H1 (cell line): ENCODE measurements at regions not wholly inside any gene's neighbourhood (a gene's known extent, or its start where the extent isn't known, plus 50 kb on each side); places are given as distances from the start of the nearest gene placed in this dataset.

Source experiments
- CTCF ChIA-PET: fragments of 300-600 bp; sonication (Branson Sonifier 250); formaldehyde crosslinking; loops from one replicate; lab custom pipeline; 2021; ENCODE audit not compliant: partially characterized antibody; lab: Charles Lee
- POLR2A ChIA-PET: fragments of 300-600 bp; sonication (Branson Sonifier 250); formaldehyde crosslinking; loops from one replicate; lab custom pipeline; 2021; ENCODE audit warnings: inconsistent platforms; ENCODE audit not compliant: partially characterized antibody; lab: Charles Lee
- DNase-seq, 2 experiments: peaks; one replicate each; pipeline versions ENCODE4 v3.0.0 to v3.0.0-alpha.2; 2010 to 2022; ENCODE audit warnings: low spot score in 2 of 2, low read depth in 1 of 2, mixed read lengths in 1 of 2
- FAIRE-seq: peaks from 2 replicates; lab custom pipeline; 2011; peaks lifted over from hg19 to GRCh38; lab: Jason Lieb, UNC
- H2AFZ ChIP-seq: 2 replicates; pipeline ENCODE4 v1.8.1; 2012; ENCODE audit warnings: low read length, inconsistent platforms
- H2AK5ac ChIP-seq: 2 replicates; pipeline ENCODE4 v1.6.1; 2013; ENCODE audit warnings: low read depth, low read length
- H2BK120ac ChIP-seq: replicated peaks from 2 replicates; pipeline ENCODE3; 2013; ENCODE audit warnings: low read depth, low read length, inconsistent platforms
- H2BK12ac ChIP-seq: 2 replicates; pipeline ENCODE4 v1.6.1; 2013; ENCODE audit warnings: low read depth, low read length
- H2BK15ac ChIP-seq: 2 replicates; pipeline ENCODE4 v1.6.1; 2013; ENCODE audit warnings: low read length
- H2BK20ac ChIP-seq: 2 replicates; pipeline ENCODE4 v1.6.1; 2013; ENCODE audit warnings: low read length
- H2BK5ac ChIP-seq: 2 replicates; pipeline ENCODE4 v1.6.1; 2013; ENCODE audit warnings: low read depth, low read length
- H3K14ac ChIP-seq: 2 replicates; pipeline ENCODE4 v1.6.1; 2013; ENCODE audit warnings: inconsistent platforms; ENCODE audit not compliant: insufficient read length
- H3K18ac ChIP-seq: 2 replicates; pipeline ENCODE4 v1.6.1; 2013; ENCODE audit warnings: low read length; ENCODE audit errors: extremely low read depth
- H3K23ac ChIP-seq: 2 replicates; pipeline ENCODE4 v1.6.1; 2013; ENCODE audit warnings: inconsistent platforms; ENCODE audit not compliant: insufficient read length
- H3K23me2 ChIP-seq: 2 replicates; pipeline ENCODE4 v1.6.1; 2013; ENCODE audit warnings: low read depth, low read length
- H3K27ac ChIP-seq: 2 replicates; pipeline ENCODE4 v1.6.1; 2011; ENCODE audit warnings: low read depth, low read length, inconsistent platforms
- H3K27me3 ChIP-seq, 4 experiments: replicated peaks in 1 of 4; 1 replicate in 1 of 4; 2 replicates in 3 of 4; pipeline versions ENCODE4 v1.6.1 to v1.8.1; 2011 to 2013; ENCODE audit warnings: low read length in 3 of 4, mild to moderate bottlenecking in 3 of 4, inconsistent platforms in 2 of 4, mixed read lengths in 2 of 4, moderate library complexity in 1 of 4; ENCODE audit not compliant: control insufficient read depth in 3 of 4, insufficient read depth in 3 of 4; ENCODE audit errors: extremely low read depth in 1 of 4
- H3K36me3 ChIP-seq, 4 experiments: 2 replicates each; pipeline versions ENCODE4 v1.6.1 to v1.8.1; 2011 to 2013; ENCODE audit warnings: mild to moderate bottlenecking in 4 of 4, low read length in 3 of 4, moderate library complexity in 2 of 4, control low read depth in 1 of 4, inconsistent platforms in 1 of 4; ENCODE audit not compliant: insufficient read depth in 4 of 4, control insufficient read depth in 2 of 4
- H3K4ac ChIP-seq: replicated peaks from 2 replicates; pipeline ENCODE3; 2013; ENCODE audit warnings: low read length, low read depth, mixed read lengths, inconsistent platforms; ENCODE audit not compliant: insufficient read length
- H3K4me1 ChIP-seq, 4 experiments: replicated peaks in 1 of 4; 1 replicate in 1 of 4; 2 replicates in 3 of 4; pipeline versions ENCODE4 v1.6.1 to v1.8.1; 2011 to 2013; ENCODE audit warnings: low read length in 3 of 4, inconsistent platforms in 2 of 4, mixed read lengths in 1 of 4; ENCODE audit not compliant: insufficient read depth in 4 of 4, control insufficient read depth in 3 of 4
- H3K4me2 ChIP-seq, 2 experiments: 2 replicates each; pipeline versions ENCODE4 v1.6.1 to v1.8.1; 2011 to 2013; ENCODE audit warnings: low read depth in 2 of 2, low read length in 2 of 2, control low read depth in 1 of 2, inconsistent platforms in 1 of 2, mild to moderate bottlenecking in 1 of 2; ENCODE audit not compliant: insufficient read depth in 1 of 2
- H3K4me3 ChIP-seq, 4 experiments: fragments of 200-600, 300-600 bp in 1 of 4; sonication (generic), shearing (Covaris generic), sonication (Bioruptor Twin) in 1 of 4; 2 replicates each; pipeline versions ENCODE4 v1.5.1 to v1.8.1; 2011 to 2016; ENCODE audit warnings: low read length in 4 of 4, low read depth in 3 of 4, control low read depth in 2 of 4, inconsistent platforms in 2 of 4, mild to moderate bottlenecking in 2 of 4, mixed read lengths in 1 of 4, moderate library complexity in 1 of 4; ENCODE audit not compliant: insufficient read depth in 2 of 4; ENCODE audit errors: extremely low read depth in 1 of 4
- H3K56ac ChIP-seq: replicated peaks from 2 replicates; pipeline ENCODE3; 2013; ENCODE audit warnings: low read depth, mild to moderate bottlenecking, mixed read lengths, low read length, inconsistent platforms; ENCODE audit not compliant: insufficient read length
- H3K79me1 ChIP-seq: 2 replicates; pipeline ENCODE4 v1.6.1; 2013; ENCODE audit warnings: low read depth, low read length, control low read depth
- H3K79me2 ChIP-seq, 2 experiments: 2 replicates each; pipeline versions ENCODE4 v1.6.1 to v1.8.1; 2012 to 2013; ENCODE audit warnings: low read length in 2 of 2, mild to moderate bottlenecking in 2 of 2, inconsistent platforms in 1 of 2; ENCODE audit not compliant: insufficient read depth in 2 of 2, control insufficient read depth in 1 of 2
- H3K9ac ChIP-seq, 4 experiments: replicated peaks in 1 of 4; 1 replicate in 1 of 4; 2 replicates in 3 of 4; pipeline versions ENCODE4 v1.6.1 to v1.8.1; 2011 to 2013; ENCODE audit warnings: low read depth in 3 of 4, low read length in 3 of 4, control low read depth in 2 of 4, mild to moderate bottlenecking in 2 of 4, moderate library complexity in 2 of 4, inconsistent platforms in 1 of 4; ENCODE audit errors: extremely low read depth in 1 of 4
- H3K9me3 ChIP-seq, 2 experiments: 2 replicates each; pipeline versions ENCODE4 v1.6.1 to v1.8.1; 2012 to 2013; ENCODE audit warnings: mild to moderate bottlenecking in 2 of 2, moderate library complexity in 2 of 2, control low read depth in 1 of 2, inconsistent platforms in 1 of 2, low read depth in 1 of 2, low read length in 1 of 2, mixed read lengths in 1 of 2; ENCODE audit not compliant: insufficient read depth in 2 of 2
- H4K20me1 ChIP-seq, 2 experiments: replicated peaks in 1 of 2; 2 replicates each; pipeline versions ENCODE3 to v1.8.1; 2011 to 2013; ENCODE audit warnings: inconsistent platforms in 2 of 2, low read length in 2 of 2, mild to moderate bottlenecking in 1 of 2; ENCODE audit not compliant: insufficient read depth in 2 of 2, control insufficient read depth in 1 of 2
- H4K5ac ChIP-seq: 2 replicates; pipeline ENCODE4 v1.6.1; 2013; ENCODE audit warnings: low read length, low read depth, mixed read lengths, inconsistent platforms; ENCODE audit not compliant: insufficient read length
- H4K8ac ChIP-seq: 2 replicates; pipeline ENCODE4 v1.8.0; 2013; ENCODE audit warnings: mild to moderate bottlenecking, moderate library complexity, low read length, inconsistent platforms; ENCODE audit not compliant: insufficient read depth; ENCODE audit errors: extremely low read depth
- H4K91ac ChIP-seq: replicated peaks from 2 replicates; pipeline ENCODE3; 2013; ENCODE audit warnings: low read length, mixed read lengths, inconsistent platforms; ENCODE audit not compliant: insufficient read length
- ATF3 ChIP-seq: IDR thresholded peaks from 2 replicates; pipeline ENCODE4 v1.6.1; 2011; ENCODE audit warnings: low read depth, mild to moderate bottlenecking, low read length; ENCODE audit not compliant: insufficient read depth
- RAD21 ChIP-seq, 2 experiments: IDR thresholded peaks in 1 of 2; conservative IDR thresholded peaks in 1 of 2; 2 replicates each; pipeline ENCODE4 v1.6.1; 2011; ENCODE audit warnings: low read depth in 2 of 2, low read length in 2 of 2, improper control_type of control experiment in 1 of 2, inconsistent platforms in 1 of 2, mild to moderate bottlenecking in 1 of 2, moderate library complexity in 1 of 2
- WGBS, 2 experiments: shearing (Covaris generic) in 1 of 2; methylation state at CpG; one replicate each; pipeline versions ENCODE4 v1.1.6 to v1.1.7; 2013 to 2015; ENCODE audit warnings: low lambda C conversion rate in 2 of 2, mixed read lengths in 2 of 2, inconsistent platforms in 1 of 2, low coverage in 1 of 2, missing lambda C conversion rate in 1 of 2; ENCODE audit not compliant: insufficient replicate concordance in 2 of 2, insufficient coverage in 1 of 2, insufficient read length in 1 of 2; ENCODE audit errors: extremely low coverage in 1 of 2, missing lambda C conversion rate in 1 of 2; 5-methylcytosine and 5-hydroxymethylcytosine counted together

GRCh38 chr13:50588491-50589130 lies 254.9 kb downstream of the DLEU7 start:
- no peaks in the 10 kb centered on the region for H3K79me1 ChIP-seq
- no peak overlapping the region; the same call in 1 of the 2 replicates for H4K8ac ChIP-seq
- H2AFZ ChIP-seq, result no peak overlapping the region
- no peaks in the 10 kb centered on the region for H3K79me2 ChIP-seq
- no peaks in the 10 kb centered on the region; a peak in 1 of 7 replicates for H3K27me3 ChIP-seq
- no peak overlapping the region for H2BK120ac ChIP-seq
- ChIA-PET CTCF (interaction anchor here (0.7 to 1.7 kb wide), 6 partner anchors 9 to 329 kb away, joined by 3 to 5 read pairs (median 3); no protein-coding TSS in a partner anchor), POLR2A (no interaction called here)
- no peak overlapping the region for H2BK5ac ChIP-seq
- no peak overlapping the region for H3K4ac ChIP-seq
- H3K9me3 ChIP-seq, result no peaks in the 10 kb centered on the region
- DNase-seq (no peak), FAIRE-seq (no peak)
- no peak overlapping the region for H3K14ac ChIP-seq
- peaks cover 0 to 5% (median 0%) of the 10 kb centered on the region in 4 experiments; a peak in 3 of 7 replicates for H3K4me1 ChIP-seq
- H3K23ac ChIP-seq, result no peak overlapping the region
- H3K4me2 ChIP-seq, result no peak overlapping the region
- H3K23me2 ChIP-seq, result no peaks in the 10 kb centered on the region
- H3K56ac ChIP-seq, result no peak overlapping the region
- H3K36me3 ChIP-seq, result no peaks in the 10 kb centered on the region
- no peak overlapping the region for H2BK12ac ChIP-seq
- no peak overlapping the region for H3K9ac ChIP-seq
- WGBS, 2 experiments, result 88% methylated on average over 6 of the region's 6 CpGs; no CpG with 5 or more reads in 1 of the 2 experiments
- no peak overlapping the region for H3K27ac ChIP-seq
- H2BK20ac ChIP-seq, result no peak overlapping the region
- no peak overlapping the region for H3K4me3 ChIP-seq
- no peak overlapping the region for H3K18ac ChIP-seq
- no peak overlapping the region for H2BK15ac ChIP-seq
- H4K91ac ChIP-seq, result no peak overlapping the region
- H4K5ac ChIP-seq, result no peak overlapping the region
- H4K20me1 ChIP-seq, result no peaks in the 10 kb centered on the region
- no peak overlapping the region for H2AK5ac ChIP-seq
- TF ChIP-seq ATF3 (no peak), RAD21 (IDR thresholded peaks at IDR 0.05 in 1 of 2, conservative IDR thresholded peaks at IDR 0.05 in 1 of 2; ENCODE audit: low read depth in 2 of 2, low read length in 2 of 2) (peak in 1 of 2 experiments; percentile 9; a peak in 2 of 4 replicates)
